ENCODE measurements at regions not wholly inside any gene's neighbourhood (a gene's known extent, or its start where the extent isn't known, plus 50 kb on each side); places are given as distances from the start of the nearest gene placed in this dataset.

GRCh38 chr18:51433881-51434280 lies 236.4 kb upstream of the MEX3C start:
- no peaks in the 10 kb centered on the region for H3K9me3 ChIP-seq (ENCODE audit: control insufficient read depth, insufficient read depth, low read length)
- no peaks in the 10 kb centered on the region for H3K36me3 ChIP-seq (ENCODE audit: insufficient read depth, low read length)

DNA sequence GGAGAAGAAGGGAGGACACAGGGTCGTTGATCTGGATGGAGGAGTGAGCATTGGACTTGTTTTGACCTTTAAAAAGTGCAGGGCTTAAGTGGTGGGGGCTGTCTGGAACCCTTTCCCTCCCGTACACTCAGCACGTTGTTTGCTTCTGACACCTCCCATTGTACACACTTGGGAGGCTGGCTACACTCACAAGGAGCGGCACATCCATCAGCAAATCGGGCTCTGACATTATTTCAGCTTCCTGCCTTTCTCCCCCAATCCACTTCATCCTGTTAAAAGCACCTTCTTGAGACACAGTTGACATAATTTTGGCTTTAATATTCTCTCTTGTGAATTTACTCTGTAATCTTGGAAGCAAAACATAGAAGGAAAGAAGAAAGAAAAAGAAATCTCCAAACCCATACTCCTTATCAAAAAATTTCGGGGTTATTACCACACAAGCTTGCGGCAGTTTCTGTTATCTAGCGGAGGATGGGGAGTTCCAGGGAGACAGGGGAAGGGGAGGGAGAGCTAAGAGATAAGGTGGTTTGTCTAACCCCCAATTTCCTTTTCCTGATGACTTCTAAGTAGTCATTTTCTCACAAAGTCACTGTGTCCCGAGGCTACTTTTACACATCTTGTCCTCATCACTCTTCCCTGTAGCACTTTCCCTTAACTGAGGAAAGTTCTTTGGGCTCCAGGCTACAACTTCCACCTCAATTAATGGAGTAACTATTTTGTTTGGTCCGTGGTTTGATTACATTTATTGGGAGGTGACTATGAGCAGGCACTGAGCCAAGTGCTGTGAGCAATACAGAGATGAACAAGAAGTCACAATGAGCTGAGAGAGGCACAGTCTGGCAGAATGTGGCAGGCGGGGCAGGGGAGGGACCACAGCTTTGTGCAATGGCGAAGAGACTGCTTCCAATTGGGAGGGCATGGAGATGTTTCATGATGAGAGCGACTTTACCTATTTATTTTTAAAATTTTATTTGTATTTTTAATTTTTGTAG lies 240.1 kb upstream of the MEX3C start:
- H3K9ac ChIP-seq (ENCODE audit: low read depth, low read length) = no peak overlapping the region
- no peaks in the 10 kb centered on the region for H3K9me3 ChIP-seq (ENCODE audit: control insufficient read depth, insufficient read depth, low read length)
- no peaks in the 10 kb centered on the region for H3K36me3 ChIP-seq (ENCODE audit: insufficient read depth, low read length)
- H3K4me1 ChIP-seq (ENCODE audit: insufficient read depth, low read length) = no peaks in the 10 kb centered on the region

More at GRCh38 chr18:51433881-51434280, 236.4 kb upstream of the MEX3C start:
- no peaks in the 10 kb centered on the region for H3K4me1 ChIP-seq (ENCODE audit: insufficient read depth, low read length)
- H3K9ac ChIP-seq (ENCODE audit: low read depth, low read length) = no peak overlapping the region

DNA sequence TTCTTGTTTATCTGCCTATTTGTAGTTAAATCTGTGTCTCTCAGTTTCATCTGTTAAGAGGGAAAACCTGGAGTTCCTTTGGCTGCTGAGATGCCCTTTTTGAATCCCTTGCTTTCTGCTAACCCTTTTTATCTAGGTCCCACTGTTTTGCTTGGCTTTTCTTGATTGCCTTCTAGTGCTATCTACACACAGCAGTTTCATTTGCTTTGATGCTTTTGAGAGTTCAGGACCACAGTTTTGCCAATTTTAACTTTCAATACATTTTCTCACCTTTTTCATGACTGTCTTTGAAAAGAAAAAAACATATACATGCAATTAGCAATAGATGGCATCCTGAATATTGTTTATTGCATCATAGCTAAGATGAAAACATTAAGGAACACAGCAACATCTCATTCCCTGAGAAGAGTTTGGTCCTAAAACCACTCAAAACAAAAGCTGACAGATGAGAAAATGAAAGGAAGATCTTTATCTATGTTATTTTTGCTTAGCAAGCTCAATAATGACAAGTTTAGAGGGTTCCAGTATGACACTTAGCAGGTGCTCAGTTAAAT lies 241.4 kb upstream of the MEX3C start:
- no peaks in the 10 kb centered on the region for H3K36me3 ChIP-seq (ENCODE audit: insufficient read depth, low read length)
- no peak overlapping the region for H3K9ac ChIP-seq (ENCODE audit: low read depth, low read length)
- no peaks in the 10 kb centered on the region for H3K9me3 ChIP-seq (ENCODE audit: control insufficient read depth, insufficient read depth, low read length)
- H3K4me1 ChIP-seq (ENCODE audit: insufficient read depth, low read length) = no peaks in the 10 kb centered on the region

- Histone ChIP-seq H3K36me3 (ENCODE audit: insufficient read depth, low read length) (no peaks in the 10 kb centered on the region), H3K9me3 (ENCODE audit: control insufficient read depth, insufficient read depth, low read length) (no peaks in the 10 kb centered on the region), H3K9ac (ENCODE audit: low read depth, low read length) (no peak overlapping the region), H3K4me1 (ENCODE audit: insufficient read depth, low read length) (no peaks in the 10 kb centered on the region; the same call in 1 of the 2 replicates)
These were observed 244.5 kb upstream of the MEX3C start for GRCh38 chr18:51442012-51442411.

DNA sequence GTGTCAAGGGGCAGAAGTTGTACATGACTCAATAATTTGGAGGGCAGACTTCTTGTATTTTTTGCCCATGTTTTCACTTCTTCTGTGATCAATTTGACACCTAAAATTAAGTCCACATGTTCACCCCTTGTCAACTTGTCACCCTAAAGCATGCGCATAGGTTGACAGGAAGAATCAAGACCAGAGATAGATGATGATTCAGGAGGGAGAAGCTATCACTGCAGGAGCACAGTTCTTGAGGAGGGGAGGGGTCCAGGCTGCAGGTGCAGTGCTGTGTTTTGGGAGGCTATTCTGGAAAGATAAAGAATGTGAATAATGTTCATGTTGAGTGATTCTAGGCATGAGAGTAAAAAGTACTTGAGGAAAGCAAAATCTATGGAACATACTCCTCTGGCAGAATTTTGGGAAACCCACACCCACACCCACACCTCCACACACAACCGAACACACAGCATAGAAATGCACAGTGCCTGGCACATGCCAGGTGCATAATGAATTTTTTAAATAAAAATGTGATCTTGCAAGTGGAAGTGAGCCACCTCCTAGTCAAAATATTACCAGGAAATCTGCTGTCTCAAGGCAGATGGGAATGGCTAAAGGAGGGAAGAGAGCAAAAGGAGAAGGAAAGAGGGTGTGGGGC lies 249.2 kb upstream of the MEX3C start:
- H3K9me3 ChIP-seq (ENCODE audit: control insufficient read depth, insufficient read depth, low read length) = no peaks in the 10 kb centered on the region
- H3K36me3 ChIP-seq (ENCODE audit: insufficient read depth, low read length) = no peaks in the 10 kb centered on the region
- no peaks in the 10 kb centered on the region; the same call in 1 of the 2 replicates for H3K4me1 ChIP-seq (ENCODE audit: insufficient read depth, low read length)
- H3K9ac ChIP-seq (ENCODE audit: low read depth, low read length) = no peak overlapping the region

DNA sequence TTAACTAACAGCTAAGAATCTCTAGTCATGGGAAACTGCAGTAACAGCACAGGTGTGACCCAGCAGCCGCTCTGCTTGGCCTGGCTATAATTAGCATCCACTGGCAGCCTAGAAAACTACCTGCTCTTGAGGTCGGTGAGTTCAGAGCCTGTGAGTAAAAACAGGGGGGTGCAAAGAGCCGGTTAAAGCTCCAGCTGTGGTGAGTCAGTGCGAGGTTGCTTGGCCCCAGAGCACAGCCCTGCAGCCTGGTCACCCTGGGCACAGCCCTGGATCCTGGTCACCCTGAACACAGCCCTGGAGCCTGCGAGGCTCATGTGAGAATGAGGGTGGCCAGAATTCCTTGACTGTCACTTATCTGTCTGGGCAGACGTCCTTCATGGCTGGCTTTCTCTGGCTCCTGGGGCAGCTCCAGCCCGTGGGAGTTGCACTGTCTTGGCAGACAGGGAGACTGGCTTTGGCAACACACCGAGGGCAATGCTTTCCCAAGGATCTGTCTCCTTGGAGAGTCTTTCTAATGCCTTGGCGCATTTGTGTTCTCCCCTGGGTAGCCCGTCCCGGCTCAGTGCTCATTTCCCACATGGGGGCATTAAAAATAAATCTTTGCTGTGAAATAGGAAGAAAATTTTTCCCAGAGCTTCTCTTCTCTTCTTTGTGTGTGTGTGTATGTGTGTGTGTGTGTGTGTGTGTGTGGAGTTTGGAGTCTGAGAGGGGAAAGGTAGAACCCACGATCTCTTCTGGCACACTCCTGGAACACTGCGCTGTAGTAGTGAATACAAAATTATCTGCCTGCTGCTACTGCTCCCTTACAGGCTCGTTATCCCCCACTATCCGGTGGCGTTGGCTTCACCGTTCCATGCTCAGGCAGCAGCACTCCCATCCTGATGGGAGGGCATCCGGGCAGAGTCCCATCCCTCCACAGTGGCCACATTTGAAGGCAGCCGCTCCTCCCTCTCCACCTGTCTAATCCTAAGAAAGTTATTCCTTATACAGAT lies 250.2 kb upstream of the MEX3C start:
- H3K36me3 ChIP-seq (ENCODE audit: insufficient read depth, low read length) = no peaks in the 10 kb centered on the region
- no peak overlapping the region for H3K9ac ChIP-seq (ENCODE audit: low read depth, low read length)
- H3K9me3 ChIP-seq (ENCODE audit: control insufficient read depth, insufficient read depth, low read length) = no peaks in the 10 kb centered on the region
- no peaks in the 10 kb centered on the region; the same call in 1 of the 2 replicates for H3K4me1 ChIP-seq (ENCODE audit: insufficient read depth, low read length)

- Histone ChIP-seq H3K9me3 (ENCODE audit: control insufficient read depth, insufficient read depth, low read length) (no peaks in the 10 kb centered on the region), H3K9ac (ENCODE audit: low read depth, low read length) (no peak overlapping the region), H3K36me3 (ENCODE audit: insufficient read depth, low read length) (no peaks in the 10 kb centered on the region), H3K4me1 (ENCODE audit: insufficient read depth, low read length) (no peaks in the 10 kb centered on the region; the same call in 1 of the 2 replicates)
These were observed 251.5 kb upstream of the MEX3C start for GRCh38 chr18:51448949-51449348.

DNA sequence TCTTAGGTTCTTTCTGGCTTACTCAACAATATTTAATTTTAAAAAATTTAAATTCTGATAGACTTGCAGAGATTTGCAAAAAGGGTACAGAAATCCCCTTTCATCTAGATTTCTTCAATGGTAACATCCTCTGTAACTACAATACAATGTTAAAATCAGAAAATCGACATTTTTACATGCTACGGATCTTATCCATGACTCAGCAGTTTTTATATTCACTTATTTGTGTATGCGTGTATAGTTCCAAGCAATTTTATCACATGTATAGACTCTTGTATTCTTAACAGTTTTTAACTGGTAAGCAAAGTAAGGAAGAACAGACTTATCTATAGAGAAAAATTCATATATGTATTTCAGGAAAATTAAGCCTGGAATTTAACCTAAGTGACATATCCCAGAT lies 256.1 kb upstream of the MEX3C start:
- Histone ChIP-seq H3K36me3 (ENCODE audit: insufficient read depth, low read length) (no peaks in the 10 kb centered on the region), H3K9ac (ENCODE audit: low read depth, low read length) (no peak overlapping the region), H3K4me1 (ENCODE audit: insufficient read depth, low read length) (no peaks in the 10 kb centered on the region), H3K9me3 (ENCODE audit: control insufficient read depth, insufficient read depth, low read length) (no peaks in the 10 kb centered on the region)

DNA sequence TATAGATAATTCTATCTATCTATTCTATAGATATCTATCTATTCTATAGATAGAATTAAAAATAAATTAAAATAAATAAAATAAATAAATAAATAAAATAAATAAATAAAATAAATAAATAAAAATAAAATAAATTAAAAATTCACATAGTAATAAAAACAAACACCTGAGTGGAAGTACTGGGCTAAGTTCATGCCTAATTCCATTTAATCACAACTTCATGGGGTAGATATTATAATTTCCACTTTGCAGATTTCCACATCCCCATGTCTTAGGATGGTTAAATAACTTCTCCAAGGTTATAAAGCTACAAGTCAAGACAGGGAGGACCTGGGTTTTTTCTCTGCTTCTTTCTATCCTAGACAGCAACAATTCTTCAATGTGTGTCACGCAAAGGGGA lies 261.4 kb upstream of the MEX3C start:
- Histone ChIP-seq H3K36me3 (ENCODE audit: insufficient read depth, low read length) (no peaks in the 10 kb centered on the region), H3K4me1 (ENCODE audit: insufficient read depth, low read length) (no peaks in the 10 kb centered on the region), H3K9ac (ENCODE audit: low read depth, low read length) (no peak overlapping the region), H3K9me3 (ENCODE audit: control insufficient read depth, insufficient read depth, low read length) (no peaks in the 10 kb centered on the region)

DNA sequence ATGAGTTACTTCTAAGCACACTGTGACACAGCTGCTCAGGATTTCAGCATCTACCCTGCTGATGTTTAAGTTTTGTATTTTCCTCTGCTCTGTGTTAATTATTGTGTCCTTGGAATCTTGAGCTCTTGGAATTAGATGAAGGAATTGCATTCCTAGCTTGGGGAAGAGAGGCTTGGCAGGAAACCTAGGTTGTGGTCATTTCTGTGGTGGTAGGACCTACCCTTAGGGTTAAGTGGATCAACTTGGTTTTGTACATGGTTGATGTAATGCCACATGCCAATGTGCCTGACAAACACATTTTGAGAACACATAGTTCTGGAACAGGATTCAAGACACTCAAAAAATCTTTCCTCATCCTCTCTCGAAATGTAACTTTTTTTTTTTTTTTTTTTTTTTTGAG lies 264.5 kb upstream of the MEX3C start:
- Histone ChIP-seq H3K4me1 (ENCODE audit: insufficient read depth, low read length) (no peaks in the 10 kb centered on the region), H3K9ac (ENCODE audit: low read depth, low read length) (no peak overlapping the region), H3K9me3 (ENCODE audit: control insufficient read depth, insufficient read depth, low read length) (no peaks in the 10 kb centered on the region), H3K36me3 (ENCODE audit: insufficient read depth, low read length) (no peaks in the 10 kb centered on the region)

- H3K9me3 ChIP-seq (ENCODE audit: control insufficient read depth, insufficient read depth, low read length) = no peaks in the 10 kb centered on the region
- H3K4me1 ChIP-seq (ENCODE audit: insufficient read depth, low read length) = no peaks in the 10 kb centered on the region
- no peak overlapping the region for H3K9ac ChIP-seq (ENCODE audit: low read depth, low read length)
- no peaks in the 10 kb centered on the region for H3K36me3 ChIP-seq (ENCODE audit: insufficient read depth, low read length)
These were observed 266.1 kb upstream of the MEX3C start for GRCh38 chr18:51463483-51464136.

- H3K9me3 ChIP-seq (ENCODE audit: control insufficient read depth, insufficient read depth, low read length) = peaks cover 4% of the 10 kb centered on the region
- H3K9ac ChIP-seq (ENCODE audit: low read depth, low read length) = no peak overlapping the region
- no peaks in the 10 kb centered on the region for H3K36me3 ChIP-seq (ENCODE audit: insufficient read depth, low read length)
- no peaks in the 10 kb centered on the region; the same call in 1 of the 2 replicates for H3K4me1 ChIP-seq (ENCODE audit: insufficient read depth, low read length)
These were observed 281.4 kb upstream of the MEX3C start for GRCh38 chr18:51478908-51479307.

GRCh38 chr18:51479736-51480135 lies 282.3 kb upstream of the MEX3C start:
- H3K36me3 ChIP-seq (ENCODE audit: insufficient read depth, low read length) = no peaks in the 10 kb centered on the region
- H3K9ac ChIP-seq (ENCODE audit: low read depth, low read length) = no peak overlapping the region
- peaks cover 6% of the 10 kb centered on the region for H3K4me1 ChIP-seq (ENCODE audit: insufficient read depth, low read length)
- H3K9me3 ChIP-seq (ENCODE audit: control insufficient read depth, insufficient read depth, low read length) = peaks cover 4% of the 10 kb centered on the region

Measured in ES-I3 (cell line).